SKM-1 (cell line): ENCODE measurements at regions not wholly inside any gene's neighbourhood (a gene's known extent, or its start where the extent isn't known, plus 50 kb on each side); places are given as distances from the start of the nearest gene placed in this dataset.
"Not testable (repeated sequence)": the region's sequence is repeated elsewhere in the genome, so short reads cannot be mapped to it uniquely, and the experiment has no call there.

Experiments used
- DNase-seq: peaks from one replicate; lab custom pipeline; 2025; ENCODE audit not compliant: unreplicated experiment; lab: John Stamatoyannopoulos, UW

DNA sequence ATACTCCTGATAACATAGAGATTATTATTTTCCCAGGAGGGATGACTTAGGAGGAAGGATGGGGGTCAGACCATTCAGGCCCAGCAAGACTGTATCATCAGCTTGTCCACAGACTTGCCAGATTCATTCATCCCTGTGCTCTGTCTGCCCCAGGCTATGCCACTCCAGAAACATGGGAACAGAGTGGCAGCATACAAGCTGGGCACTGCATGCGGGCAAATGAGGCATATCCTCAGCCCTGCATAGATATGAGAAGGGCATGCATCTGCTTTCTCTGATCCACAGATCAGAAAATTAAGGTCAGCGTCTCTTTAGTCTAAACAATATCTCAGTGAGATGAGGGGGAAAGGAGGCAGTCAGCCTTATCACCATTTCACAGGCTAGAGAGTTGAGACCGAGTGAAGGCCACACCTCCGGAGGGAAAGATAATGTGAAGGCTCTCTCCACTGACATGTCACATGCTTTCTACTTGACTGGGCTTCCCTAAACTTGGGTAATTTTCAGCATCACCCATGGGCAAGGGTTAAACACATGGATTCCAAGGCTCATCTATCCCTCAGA is 140.5 kb downstream of the TFAP2B start:
- no peak for DNase-seq

DNA sequence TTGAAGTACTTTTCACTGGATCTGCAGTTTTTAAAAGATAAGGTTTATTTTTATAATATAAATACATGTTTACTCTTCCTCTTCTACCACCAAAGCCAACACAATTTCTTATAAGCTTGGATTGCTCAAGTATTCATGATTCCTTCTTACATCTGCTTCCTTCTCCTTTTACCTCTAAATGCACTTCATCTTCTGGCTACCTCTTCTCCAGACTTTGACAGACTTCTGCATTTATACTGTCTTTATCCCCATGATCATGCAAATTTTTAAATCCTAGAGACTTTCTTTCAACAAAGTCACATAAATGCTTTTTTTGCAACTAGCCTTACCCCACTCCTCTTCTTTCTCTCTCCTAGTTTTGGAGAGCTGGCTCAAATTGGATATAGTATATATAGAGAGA is 142.9 kb downstream of the TFAP2B start:
- peak; percentile 40 for DNase-seq

DNA sequence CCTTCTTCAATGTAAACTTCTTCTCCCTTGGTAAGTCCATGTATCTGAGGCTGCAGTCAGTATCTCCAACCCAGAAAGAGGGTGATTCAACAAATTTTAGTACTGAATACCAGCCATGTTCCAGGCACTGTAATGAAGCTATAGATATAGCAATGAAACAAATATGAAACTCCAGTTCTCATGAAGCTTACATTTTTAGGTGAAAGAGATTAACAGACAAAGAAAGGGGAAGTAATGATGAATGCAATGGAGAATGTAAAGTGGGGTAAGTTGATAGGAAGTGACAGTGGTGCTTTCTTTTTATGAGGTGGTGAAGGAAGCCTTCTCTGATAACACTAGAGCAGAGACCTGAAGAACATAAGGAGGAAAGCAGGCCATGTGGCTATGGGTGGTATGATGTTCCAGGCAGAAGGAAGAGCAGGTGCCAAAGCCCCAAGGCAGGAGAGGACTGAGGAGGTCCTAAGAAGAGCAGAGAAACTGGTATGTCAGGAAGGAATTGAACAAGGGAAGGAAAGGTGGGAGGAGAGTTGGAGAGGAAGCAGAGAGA is 143.6 kb downstream of the TFAP2B start:
- DNase-seq: peak; percentile 16

- DNase-seq: no peak
Measured at GRCh38 chr6:50963952-50964351, 145.3 kb downstream of the TFAP2B start.

DNA sequence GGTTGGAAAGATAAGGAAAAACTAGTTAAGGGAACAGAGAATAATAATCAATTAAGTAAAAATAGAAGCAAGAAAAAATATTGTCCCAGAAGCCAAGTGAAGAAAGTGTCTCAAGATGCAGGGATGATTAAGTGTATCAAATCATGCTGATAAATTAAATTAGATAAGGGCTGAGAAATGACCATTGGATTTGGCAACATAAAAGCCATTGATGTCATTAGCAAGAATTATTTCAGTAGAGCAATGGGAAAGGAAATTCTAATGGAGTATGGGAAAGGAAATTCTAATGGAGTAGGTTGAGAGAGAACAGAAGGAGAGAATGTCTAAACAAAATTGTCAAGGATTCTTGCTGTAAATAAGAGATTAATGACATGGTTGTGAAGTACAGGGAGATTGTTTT is 146.8 kb downstream of the TFAP2B start:
- DNase-seq: no peak

- no peak for DNase-seq
Measured at GRCh38 chr6:50966532-50966931, 147.9 kb downstream of the TFAP2B start.

DNA sequence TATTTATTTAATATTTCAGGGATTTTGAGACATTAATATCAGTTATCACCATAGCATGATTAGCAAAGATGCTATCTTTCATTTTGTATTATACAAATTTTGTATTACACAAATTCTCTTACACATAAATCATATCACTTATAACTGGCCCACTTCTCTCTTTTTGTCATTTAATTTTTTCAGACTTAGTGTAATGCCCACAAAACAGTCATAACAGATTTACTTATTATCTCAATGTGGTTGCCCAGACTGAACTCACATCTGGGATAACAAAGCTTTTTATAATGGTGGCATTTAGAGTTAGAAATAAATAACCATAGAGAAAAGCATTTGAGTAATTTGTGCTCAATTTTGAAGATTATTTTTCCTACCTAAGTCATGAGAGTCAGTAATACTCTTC is 148.3 kb downstream of the TFAP2B start:
- DNase-seq: no peak

DNA sequence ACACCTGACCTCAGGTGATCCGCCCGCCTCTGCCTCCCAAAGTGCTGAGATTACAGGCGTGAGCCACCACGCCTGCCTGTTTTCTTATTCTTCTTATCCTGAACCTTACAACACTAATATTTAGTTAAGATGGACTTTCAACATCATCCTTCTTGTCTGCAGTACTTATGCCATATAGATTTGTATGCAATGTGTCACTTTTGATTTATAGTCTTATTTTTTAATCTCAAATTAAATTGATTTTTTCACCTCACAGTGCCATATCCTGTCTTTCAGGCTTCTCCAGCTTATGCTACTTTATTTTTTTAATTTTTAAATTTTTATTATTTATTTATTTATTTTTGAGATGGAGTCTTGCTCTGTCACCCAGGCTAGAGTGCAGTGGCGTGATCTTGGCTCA is 149.6 kb downstream of the TFAP2B start:
- not testable (repeated sequence) for DNase-seq

DNA sequence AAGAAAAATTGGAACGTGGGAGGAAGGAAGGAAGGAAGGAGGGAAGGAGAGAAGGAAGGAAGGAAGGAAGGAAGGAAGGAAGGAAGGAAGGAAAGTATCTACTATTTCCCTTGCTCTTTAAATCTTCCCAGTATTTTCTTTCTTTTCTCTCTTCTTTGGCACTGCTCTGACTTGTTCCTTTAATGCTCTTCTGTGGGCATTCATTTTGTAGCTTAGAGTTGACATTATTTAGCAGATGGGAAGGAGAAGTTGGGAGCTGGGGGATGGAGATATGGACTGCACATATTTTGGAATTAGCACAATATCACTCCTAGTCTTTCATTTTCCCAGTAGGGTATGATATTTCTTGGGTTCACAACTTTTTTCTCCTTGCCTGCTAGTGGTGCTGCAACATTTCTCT is 152.2 kb downstream of the TFAP2B start:
- no peak for DNase-seq

DNA sequence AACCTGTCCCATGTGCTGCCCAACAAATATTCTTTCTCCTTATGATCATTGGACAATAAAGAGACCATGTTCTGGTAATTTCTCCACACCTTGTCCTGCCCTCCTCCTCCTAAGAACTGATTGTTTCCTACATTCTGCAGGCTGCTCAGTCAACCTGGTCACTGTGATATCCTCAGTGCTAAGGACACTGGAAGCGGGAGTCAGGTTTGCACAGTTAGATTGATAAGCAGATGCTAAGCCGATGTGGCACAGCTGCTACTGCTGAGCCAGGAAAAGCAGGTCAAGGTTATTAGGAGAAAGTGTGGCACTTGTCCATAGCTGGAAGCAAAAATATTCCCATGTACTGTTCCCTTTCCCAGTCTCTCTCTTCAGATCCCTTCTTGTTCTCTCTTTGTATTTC is 154.8 kb downstream of the TFAP2B start:
- DNase-seq: no peak

DNA sequence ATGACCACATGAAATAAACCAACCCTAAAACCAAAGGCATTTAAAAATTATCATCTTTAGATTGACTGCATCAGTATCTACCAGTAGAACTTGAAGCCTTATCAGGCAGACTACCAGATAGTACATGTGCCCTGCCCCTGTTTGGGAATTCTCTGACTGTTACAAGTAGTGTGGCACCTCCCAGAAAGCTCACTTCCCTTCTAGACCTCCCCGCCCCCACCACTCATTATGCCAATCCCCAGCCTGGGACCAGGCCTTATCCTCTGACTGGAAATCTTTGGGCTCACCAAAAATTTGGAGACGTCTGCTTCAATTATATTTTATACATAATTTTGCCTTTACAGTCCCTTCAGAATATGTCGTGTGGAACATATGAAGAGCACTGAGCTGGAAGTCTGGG is 155.6 kb downstream of the TFAP2B start:
- DNase-seq: no peak

DNA sequence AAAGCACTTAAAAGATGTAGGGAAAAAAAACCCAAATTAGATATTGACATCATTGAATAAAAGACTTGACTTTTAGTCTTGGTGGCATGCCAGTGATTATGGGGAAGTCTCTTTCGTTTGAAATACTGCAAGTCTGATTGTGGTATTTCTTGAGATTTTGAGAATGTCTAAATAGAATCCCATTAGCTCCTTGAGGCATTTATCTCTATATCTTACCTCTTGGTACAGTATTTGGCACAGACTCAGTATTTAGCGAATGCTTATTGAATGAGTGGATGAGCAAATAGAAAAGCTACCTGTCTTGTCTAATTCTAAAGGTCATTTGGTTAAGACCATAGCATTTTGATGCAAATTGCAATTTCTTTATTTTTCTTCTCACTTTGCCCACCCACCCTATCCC is 156.5 kb downstream of the TFAP2B start:
- no peak for DNase-seq

DNA sequence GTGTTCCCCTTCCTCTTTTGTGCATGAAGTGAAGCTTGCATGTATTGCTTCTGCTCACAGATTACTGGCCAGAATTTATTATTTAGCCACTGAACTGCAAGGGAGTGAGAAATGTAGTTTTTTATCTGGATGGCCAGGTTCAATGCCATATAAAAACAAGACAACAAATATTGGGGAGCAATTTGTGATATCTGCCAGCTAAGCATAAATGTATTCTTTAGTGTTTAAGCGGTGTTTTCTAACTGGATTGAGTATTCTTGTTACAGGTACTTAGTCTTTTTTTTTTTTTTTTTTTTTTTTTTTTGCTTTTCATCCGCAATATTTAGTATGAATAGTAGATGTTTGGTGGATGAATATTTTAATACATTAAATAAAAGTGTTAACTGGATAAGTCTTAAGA is 158.2 kb downstream of the TFAP2B start:
- no peak for DNase-seq

- no peak for DNase-seq
Measured at GRCh38 chr6:50977796-50978195, 159.1 kb downstream of the TFAP2B start.

DNA sequence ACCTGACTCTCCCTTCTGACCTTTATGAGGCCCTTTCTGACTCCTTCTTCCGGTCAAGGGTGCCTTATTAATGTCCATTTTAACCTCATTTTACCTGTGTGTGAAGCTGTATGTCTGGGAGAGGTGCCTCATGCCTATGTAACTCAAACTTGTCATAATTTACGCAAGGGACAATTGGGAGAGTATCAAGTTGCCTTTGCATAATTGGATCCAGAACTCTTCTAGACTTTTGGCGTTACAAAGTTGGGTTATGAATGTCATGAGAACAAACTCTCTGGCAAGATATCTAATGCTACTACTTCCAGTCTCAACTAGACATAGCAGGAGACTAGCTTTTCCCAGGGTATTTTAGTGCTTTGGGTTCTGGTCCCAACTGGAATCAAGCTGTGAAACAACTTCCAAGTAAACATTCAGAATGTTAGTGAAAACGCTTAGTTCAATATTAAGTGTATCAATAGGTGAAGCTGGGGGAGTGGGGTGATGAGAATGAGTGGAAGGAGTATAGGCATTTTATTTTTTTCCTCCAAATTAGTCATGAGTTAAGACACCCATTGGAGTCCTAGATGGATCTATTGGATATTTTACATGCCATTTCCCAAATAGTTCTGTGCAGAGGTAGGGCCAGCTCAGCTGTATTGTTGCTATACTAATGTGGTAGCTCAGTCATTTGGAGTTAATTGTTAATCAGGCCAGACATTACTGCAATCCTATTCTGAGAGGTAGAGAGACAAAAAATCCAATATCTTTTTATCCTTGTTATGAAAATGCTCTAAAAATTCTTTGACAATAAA is 159.9 kb downstream of the TFAP2B start:
- no peak for DNase-seq

- DNase-seq: no peak
Measured at GRCh38 chr6:50979171-50979525, 160.5 kb downstream of the TFAP2B start.

- no peak for DNase-seq
Measured at GRCh38 chr6:50984135-50984534, 165.5 kb downstream of the TFAP2B start.

- DNase-seq: no peak
Measured at GRCh38 chr6:50986319-50986718, 167.6 kb downstream of the TFAP2B start.

DNA sequence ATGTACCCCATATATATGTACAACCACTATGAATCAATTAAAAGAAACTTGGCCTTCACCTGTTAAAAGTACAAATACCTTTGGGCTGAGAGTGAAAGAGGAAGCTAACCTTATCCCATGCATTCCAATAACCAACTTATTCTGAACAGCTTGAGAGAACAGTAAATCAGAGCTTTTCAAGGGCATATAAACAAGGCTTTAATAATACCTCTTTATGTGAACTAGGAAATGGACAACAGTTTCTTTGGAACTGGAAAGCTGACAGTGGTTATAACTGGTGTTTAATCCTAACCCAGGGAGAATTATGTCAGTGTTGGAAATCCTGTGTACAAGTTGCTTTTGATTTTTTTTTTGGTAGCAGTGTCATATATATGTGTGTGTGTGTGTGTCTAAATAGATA is 170.5 kb downstream of the TFAP2B start:
- DNase-seq: no peak

GRCh38 chr6:50990750-50991446 is 172.2 kb downstream of the TFAP2B start:
- DNase-seq: no peak

- DNase-seq: no peak
Measured at GRCh38 chr6:50992232-50992631, 173.6 kb downstream of the TFAP2B start.
